ENCODE measurements at regions not wholly inside any gene's neighbourhood (a gene's known extent, or its start where the extent isn't known, plus 50 kb on each side); places are given as distances from the start of the nearest gene placed in this dataset.

GRCh38 chr4:155548173-155548572 is 118.5 kb upstream of the GUCY1A1 start:
- TF ChIP-seq CTCF (IDR thresholded peaks at IDR 0.05), result no peak
- no peak for TF ChIP-seq EZH2 (IDR thresholded peaks at IDR 0.05; ENCODE audit: borderline replicate concordance, insufficient read depth, low read depth, low read length, poor library complexity, severe bottlenecking)
